AG08395 (cell line): ENCODE measurements at regions not wholly inside any gene's neighbourhood (a gene's known extent, or its start where the extent isn't known, plus 50 kb on each side); places are given as distances from the start of the nearest gene placed in this dataset.

Experiments used
- DNase-seq: peaks from one replicate; pipeline ENCODE4 v3.0.0; 2012; ENCODE audit warnings: mixed read lengths, low spot score

DNA sequence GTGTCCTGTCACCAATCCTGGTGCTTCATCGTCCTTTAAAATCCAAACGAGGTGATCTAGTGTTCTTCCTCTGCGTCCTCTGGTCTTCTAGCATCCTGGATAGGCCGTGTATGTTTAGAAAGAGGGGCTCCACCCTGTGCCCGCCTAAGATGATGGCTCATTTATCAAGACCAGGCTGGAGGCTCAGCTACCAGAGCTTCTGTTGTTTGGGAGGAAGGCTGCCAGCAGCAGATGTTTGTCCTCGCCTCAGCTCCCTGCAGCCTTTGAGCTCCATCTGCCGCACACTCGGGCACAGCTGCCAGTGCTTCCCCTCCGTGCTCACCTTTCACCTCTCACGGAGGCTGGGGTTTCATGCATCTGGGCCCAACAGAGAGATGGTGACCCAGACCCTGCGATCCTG is 954.7 kb upstream of the RBFOX1 start:
- DNase-seq = no peak

DNA sequence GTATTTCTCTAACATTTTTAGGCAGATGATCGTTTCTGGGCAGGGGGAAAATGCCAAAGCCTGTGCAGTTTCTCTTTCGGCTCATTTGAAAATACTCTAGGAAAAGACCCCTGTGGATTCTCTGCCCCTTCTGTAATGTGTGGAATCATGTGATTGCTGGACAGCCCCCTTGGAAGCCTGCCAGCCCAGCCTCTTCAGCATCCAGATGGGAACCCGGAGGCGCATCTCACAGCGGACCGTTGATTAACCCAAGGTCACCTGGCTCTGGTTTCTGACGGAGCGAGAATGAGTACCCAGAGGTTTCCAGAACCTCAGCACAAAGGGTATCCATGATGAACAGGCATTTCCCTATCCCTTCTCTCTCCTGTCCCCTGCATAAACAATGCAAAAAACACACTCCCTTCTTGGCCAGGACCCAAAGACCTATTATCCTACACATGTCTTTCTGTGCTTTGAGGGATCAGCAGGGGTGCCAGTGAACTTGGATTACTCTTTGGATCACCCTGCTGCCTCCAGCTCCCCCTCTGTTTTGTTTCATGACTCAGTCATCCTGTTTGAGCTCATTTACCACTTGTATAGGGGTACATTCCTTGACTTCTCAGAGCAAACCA is 957.1 kb upstream of the RBFOX1 start:
- DNase-seq = no peak

GRCh38 chr16:6374821-6375220 is 957.8 kb upstream of the RBFOX1 start:
- no peak for DNase-seq

- DNase-seq = no peak
Measured at GRCh38 chr16:6364846-6365245, 967.8 kb upstream of the RBFOX1 start.

DNA sequence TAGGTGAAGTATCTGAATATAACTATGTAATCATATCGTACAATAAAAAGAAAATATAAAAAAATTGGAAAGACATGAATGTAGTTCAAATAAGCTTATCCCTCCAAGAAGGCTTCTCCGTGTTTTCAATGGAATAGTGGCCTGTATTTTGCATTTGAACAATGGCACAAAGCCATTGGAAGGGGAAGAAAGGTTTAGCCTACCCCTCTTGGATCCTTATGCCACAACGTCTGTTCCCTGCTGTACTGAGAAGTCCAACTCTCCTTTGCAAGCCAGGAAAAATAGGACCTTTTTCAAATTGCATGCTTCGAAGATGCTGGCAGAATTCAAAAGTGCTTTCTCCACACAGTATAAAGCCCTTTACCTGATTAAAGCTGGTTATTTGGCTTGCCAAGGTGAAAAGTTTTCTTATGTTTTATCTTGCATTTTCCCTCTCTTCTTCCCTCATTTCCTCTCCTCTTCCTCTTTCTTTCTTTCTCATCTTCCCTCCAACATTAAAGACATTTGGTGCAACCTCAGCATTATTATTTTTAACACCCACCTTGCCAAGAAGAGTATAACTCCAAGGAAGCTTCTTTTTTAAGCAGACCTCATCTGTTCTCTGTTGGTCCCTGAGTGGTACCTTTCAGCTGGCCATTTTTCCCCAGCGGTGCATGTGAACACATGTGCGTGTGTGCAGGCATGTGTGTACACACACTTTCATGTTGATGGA is 968.6 kb upstream of the RBFOX1 start:
- DNase-seq = no peak

- DNase-seq = no peak
Measured at GRCh38 chr16:6363396-6363795, 969.2 kb upstream of the RBFOX1 start.

DNA sequence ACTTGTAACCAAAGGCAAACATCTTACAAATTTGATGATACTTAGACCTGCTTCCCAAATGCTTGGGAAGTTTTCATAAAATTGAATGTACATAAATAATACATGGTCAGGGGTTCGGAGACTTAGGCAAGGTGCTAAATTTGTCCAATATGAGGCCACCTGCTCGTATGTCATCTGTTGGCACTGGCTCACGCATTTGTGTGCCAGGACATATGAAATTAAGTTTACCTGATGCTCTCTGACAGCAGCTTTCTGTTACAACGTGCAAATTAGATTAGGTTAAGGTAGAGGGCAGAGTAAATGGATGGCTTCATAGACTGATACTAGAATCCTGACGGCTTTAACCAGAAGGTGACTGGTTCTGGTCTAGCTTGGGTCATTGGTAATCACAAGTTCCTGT is 970.3 kb upstream of the RBFOX1 start:
- no peak for DNase-seq

GRCh38 chr16:6360641-6361040 is 972.0 kb upstream of the RBFOX1 start:
- no peak for DNase-seq

- no peak for DNase-seq
Measured at GRCh38 chr16:6356911-6357310, 975.7 kb upstream of the RBFOX1 start.

- no peak for DNase-seq
Measured at GRCh38 chr16:6349725-6350124, 982.9 kb upstream of the RBFOX1 start.

DNA sequence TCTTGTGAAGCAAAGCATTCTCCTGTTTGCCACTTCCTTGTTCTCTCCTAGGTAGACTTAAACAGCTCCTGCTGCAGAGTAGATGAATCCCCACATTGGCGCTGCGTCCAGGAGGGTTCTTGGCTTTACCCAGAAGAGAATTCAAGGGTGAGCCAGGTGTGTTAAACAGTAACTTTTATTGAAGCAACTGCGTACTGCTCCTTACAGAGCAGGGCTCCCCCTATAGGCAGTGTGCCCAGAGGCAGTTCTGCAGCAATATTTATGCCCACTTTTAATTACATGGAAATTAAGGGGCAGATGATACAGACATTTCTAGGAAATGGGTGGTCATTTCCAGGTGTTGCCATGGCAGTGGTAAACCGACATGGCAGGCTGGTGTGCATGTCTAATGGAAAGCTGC is 987.6 kb upstream of the RBFOX1 start:
- DNase-seq = no peak

DNA sequence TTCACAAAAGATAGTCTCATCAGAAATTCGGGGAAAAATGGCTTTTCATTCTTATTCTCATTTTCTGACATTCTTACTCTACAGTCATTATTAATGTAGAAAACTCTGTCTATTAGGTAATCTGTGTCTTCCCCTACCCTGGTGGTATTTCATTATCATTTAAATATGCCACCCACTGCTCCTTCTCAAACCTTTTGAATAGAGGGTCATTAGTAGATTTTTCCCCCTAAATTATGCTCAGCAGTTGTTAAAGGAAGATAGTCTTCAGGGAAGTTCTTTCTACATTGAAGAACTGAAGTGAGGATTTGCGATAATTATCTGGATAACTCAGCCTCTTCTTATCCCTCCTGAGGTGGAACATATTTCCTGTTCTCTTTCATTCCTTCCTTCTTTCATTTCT is 989.5 kb upstream of the RBFOX1 start:
- no peak for DNase-seq

GRCh38 chr16:6341981-6342380 is 990.7 kb upstream of the RBFOX1 start:
- DNase-seq = no peak

- DNase-seq = no peak
Measured at GRCh38 chr16:6335072-6335471, 997.6 kb upstream of the RBFOX1 start.

- no peak for DNase-seq
Measured at GRCh38 chr16:6331770-6332169, 1000.9 kb upstream of the RBFOX1 start.

- no peak for DNase-seq
Measured at GRCh38 chr16:6317934-6318333, 1014.7 kb upstream of the RBFOX1 start.

GRCh38 chr16:6309271-6309670 is 1023.4 kb upstream of the RBFOX1 start:
- DNase-seq = no peak

DNA sequence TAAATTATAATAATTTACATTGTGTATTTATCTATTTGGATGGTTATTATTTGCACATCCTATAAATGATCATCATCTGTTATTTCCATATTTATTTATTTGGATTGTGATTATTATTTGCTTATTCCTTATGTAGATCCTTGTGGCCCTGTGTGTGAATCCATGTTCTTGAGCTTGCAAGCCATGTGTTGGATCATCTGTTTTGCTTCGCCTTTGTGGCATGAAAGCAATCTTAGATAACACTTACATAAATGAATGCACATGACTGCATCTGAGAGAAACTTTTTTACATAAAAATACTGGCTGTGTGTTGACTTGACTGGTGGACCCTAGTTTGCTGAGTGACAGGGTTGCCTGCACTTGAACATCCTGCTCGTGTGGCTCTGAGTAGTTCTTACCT is 1024.5 kb upstream of the RBFOX1 start:
- no peak for DNase-seq

- no peak for DNase-seq
Measured at GRCh38 chr16:6300523-6300922, 1032.1 kb upstream of the RBFOX1 start.

GRCh38 chr16:6297666-6298410 is 1034.8 kb upstream of the RBFOX1 start:
- no peak for DNase-seq

GRCh38 chr16:6286176-6286575 is 1046.5 kb upstream of the RBFOX1 start:
- no peak for DNase-seq

GRCh38 chr16:6284731-6285130 is 1047.9 kb upstream of the RBFOX1 start:
- DNase-seq = no peak

DNA sequence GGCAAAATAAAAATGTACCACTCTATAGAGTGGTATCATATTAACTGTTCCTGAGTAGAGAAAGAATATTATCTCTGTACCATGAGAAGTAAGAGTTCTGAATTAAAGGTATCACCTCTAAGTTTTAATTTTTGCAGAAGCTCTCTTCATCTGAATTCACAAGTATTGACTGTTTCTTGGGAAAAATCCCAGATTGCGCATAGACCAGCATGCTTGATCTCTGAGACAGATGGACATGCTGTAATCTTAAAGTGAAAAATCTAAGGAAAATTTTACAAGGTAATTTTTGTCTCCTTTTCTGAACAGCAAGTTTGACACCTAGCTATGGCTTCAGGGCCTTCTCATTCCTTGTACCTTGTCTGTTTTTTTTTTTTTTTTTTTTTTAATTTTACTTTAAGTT is 1050.7 kb upstream of the RBFOX1 start:
- no peak for DNase-seq
